ENCODE measurements at regions not wholly inside any gene's neighbourhood (a gene's known extent, or its start where the extent isn't known, plus 50 kb on each side); places are given as distances from the start of the nearest gene placed in this dataset.

DNA sequence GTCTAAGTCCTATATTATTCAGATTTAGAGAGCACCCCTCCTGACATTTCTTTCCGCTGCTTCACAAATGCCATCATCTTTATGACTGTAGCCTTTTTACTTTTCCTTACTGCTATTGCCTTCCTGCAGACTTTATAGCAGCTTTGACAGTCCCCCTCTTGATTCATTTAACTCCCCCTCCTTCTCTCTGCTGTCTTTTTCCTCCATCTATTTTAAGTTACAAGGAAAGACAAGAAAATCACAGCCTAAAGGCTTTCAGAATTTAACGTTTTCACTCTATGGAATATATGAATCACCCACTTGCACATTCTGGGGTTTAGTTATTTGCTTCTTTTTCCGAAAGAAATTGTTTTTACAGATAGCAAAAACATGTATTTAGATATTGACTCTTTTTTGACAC lies 183.4 kb upstream of the SETBP1 start:
- Histone ChIP-seq H3K9me3 (ENCODE audit: control insufficient read depth, low read length) (no peaks in the 10 kb centered on the region), H3K27ac (no peak overlapping the region), H3K36me3 (ENCODE audit: control insufficient read depth, insufficient read depth, low read length) (no peaks in the 10 kb centered on the region), H3K4me3 (ENCODE audit: low read depth, low read length) (no peak overlapping the region), H3K4me1 (no peaks in the 10 kb centered on the region), H3K27me3 (ENCODE audit: control insufficient read depth, insufficient read depth, low read length) (no peaks in the 10 kb centered on the region), H3K4me2 (ENCODE audit: low read length) (no peak overlapping the region), H3K79me2 (no peaks in the 10 kb centered on the region), H3K9ac (no peak overlapping the region), H2AFZ (no peak overlapping the region)
- TF ChIP-seq, protein P1, sequence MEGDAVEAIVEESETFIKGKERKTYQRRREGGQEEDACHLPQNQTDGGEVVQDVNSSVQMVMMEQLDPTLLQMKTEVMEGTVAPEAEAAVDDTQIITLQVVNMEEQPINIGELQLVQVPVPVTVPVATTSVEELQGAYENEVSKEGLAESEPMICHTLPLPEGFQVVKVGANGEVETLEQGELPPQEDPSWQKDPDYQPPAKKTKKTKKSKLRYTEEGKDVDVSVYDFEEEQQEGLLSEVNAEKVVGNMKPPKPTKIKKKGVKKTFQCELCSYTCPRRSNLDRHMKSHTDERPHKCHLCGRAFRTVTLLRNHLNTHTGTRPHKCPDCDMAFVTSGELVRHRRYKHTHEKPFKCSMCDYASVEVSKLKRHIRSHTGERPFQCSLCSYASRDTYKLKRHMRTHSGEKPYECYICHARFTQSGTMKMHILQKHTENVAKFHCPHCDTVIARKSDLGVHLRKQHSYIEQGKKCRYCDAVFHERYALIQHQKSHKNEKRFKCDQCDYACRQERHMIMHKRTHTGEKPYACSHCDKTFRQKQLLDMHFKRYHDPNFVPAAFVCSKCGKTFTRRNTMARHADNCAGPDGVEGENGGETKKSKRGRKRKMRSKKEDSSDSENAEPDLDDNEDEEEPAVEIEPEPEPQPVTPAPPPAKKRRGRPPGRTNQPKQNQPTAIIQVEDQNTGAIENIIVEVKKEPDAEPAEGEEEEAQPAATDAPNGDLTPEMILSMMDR (IDR thresholded peaks at IDR 0.05), result no peak

DNA sequence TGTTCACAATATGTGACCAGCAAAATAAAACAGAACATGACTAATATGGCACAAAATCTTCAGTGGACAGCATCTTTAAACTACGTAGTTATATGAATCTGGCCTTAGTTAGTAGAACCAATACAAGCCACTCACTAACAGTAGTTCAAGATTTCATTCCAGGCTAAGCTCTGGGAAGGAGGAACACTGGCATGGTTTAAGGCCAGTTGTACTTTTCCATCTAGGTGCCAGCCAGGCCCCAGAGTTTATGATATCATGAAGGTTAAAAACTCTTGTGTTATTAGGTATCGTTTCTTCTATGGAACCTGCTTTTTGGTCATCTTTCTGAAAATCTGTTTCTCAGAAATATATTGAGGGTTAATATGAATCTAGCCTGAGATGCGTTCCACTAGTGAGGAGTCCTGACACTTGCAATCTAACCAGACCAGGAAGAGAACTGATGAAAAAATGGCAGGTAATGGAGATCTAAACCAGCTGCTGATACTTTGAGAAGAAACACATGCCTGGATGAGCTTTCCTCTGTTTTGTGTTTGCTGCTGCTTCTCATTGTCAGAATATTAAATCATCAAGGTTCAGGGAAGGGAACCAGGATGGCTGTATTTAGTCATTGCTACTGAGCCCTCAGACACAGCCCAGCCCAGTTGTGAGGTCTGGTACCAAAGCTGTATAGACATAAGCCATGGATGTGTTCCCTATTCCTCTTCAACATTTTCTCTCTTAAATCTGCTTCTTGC lies 182.8 kb upstream of the SETBP1 start:
- H3K4me2 ChIP-seq (ENCODE audit: low read length), result no peak overlapping the region
- no peak overlapping the region for H3K4me3 ChIP-seq (ENCODE audit: low read depth, low read length)
- H3K4me1 ChIP-seq, result no peaks in the 10 kb centered on the region
- H3K79me2 ChIP-seq, result no peaks in the 10 kb centered on the region
- no peak overlapping the region for H3K27ac ChIP-seq
- H3K27me3 ChIP-seq (ENCODE audit: control insufficient read depth, insufficient read depth, low read length), result no peaks in the 10 kb centered on the region
- no peaks in the 10 kb centered on the region for H3K9me3 ChIP-seq (ENCODE audit: control insufficient read depth, low read length)
- H3K36me3 ChIP-seq (ENCODE audit: control insufficient read depth, insufficient read depth, low read length), result no peaks in the 10 kb centered on the region
- TF ChIP-seq, protein P1 (IDR thresholded peaks at IDR 0.05), result no peak
- no peak overlapping the region for H2AFZ ChIP-seq
- H3K9ac ChIP-seq, result no peak overlapping the region

DNA sequence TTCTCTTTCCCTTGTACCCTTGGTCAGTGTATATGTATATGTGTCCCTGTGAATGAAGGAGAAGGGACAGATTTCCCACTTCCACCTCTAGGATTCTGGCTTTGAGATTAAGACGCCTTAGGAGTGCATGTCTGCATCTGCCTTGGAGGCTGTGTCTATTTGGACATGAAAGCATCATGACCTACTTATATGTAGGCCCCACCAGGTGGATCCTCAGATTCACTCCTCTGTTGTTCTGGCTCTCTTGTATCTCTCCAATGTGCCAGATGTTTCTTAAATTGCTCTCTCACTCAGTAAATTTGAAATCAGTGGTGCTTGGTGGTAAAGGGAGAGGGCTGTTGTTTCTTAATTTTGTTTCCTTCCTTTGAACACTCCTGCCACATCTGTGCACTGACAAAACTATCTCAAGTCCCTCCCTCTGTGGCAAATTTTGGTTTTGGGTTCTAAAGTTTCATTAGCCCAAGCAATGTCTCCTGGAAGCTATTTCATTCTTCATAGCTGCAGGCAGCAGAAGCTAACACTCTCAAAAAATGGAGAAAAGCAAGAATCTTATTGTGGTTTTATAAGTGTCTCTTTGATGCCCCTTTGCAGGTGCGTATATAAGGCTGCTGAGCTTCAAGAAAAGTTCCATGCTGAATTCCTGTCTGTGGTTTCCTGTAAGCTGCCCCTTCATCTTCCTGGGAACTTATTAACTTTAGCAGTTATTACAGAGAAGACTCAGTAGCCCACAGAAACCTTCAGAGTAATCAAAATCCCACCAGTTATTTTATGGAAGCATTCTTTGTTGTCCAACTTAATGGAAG lies 179.7 kb upstream of the SETBP1 start:
- H3K9me3 ChIP-seq (ENCODE audit: control insufficient read depth, low read length), result no peaks in the 10 kb centered on the region
- H3K27me3 ChIP-seq (ENCODE audit: control insufficient read depth, insufficient read depth, low read length), result no peaks in the 10 kb centered on the region
- H3K79me2 ChIP-seq, result no peaks in the 10 kb centered on the region
- H2AFZ ChIP-seq, result no peak overlapping the region
- TF ChIP-seq, protein P1 (IDR thresholded peaks at IDR 0.05), result no peak
- no peaks in the 10 kb centered on the region for H3K4me1 ChIP-seq
- no peak overlapping the region for H3K4me3 ChIP-seq (ENCODE audit: low read depth, low read length)
- no peak overlapping the region for H3K27ac ChIP-seq
- no peak overlapping the region for H3K9ac ChIP-seq
- H3K36me3 ChIP-seq (ENCODE audit: control insufficient read depth, insufficient read depth, low read length), result no peaks in the 10 kb centered on the region
- H3K4me2 ChIP-seq (ENCODE audit: low read length), result no peak overlapping the region

DNA sequence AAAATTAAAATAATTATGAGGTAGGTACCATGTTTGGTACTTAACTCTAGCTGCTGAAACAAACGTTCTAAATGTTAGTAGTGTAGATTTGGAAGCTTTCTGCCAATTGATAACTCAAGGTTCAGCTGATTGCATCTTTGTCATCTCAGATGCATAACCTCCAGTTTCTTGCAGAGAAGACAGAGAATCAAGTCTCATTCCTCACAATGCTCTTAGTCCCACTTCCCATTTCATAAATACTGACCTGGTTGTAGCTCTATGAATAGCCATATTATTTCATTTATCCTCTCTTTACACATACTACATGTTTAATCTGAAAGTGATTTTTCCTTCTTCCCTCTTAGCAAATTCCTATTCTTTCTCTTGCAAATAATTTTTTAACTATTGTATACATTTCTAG lies 178.5 kb upstream of the SETBP1 start:
- Histone ChIP-seq H3K27me3 (ENCODE audit: control insufficient read depth, insufficient read depth, low read length) (no peaks in the 10 kb centered on the region), H3K4me1 (no peaks in the 10 kb centered on the region), H3K9me3 (ENCODE audit: control insufficient read depth, low read length) (no peaks in the 10 kb centered on the region), H3K9ac (no peak overlapping the region), H3K4me2 (ENCODE audit: low read length) (no peak overlapping the region), H3K27ac (no peak overlapping the region), H2AFZ (no peak overlapping the region), H3K4me3 (ENCODE audit: low read depth, low read length) (no peak overlapping the region), H3K79me2 (no peaks in the 10 kb centered on the region), H3K36me3 (ENCODE audit: control insufficient read depth, insufficient read depth, low read length) (no peaks in the 10 kb centered on the region)
- TF ChIP-seq, protein P1 (IDR thresholded peaks at IDR 0.05), result no peak
